ENCODE measurements at regions not wholly inside any gene's neighbourhood (a gene's known extent, or its start where the extent isn't known, plus 50 kb on each side); places are given as distances from the start of the nearest gene placed in this dataset.
"Not testable (repeated sequence)": the region's sequence is repeated elsewhere in the genome, so short reads cannot be mapped to it uniquely, and the experiment has no call there.

DNA sequence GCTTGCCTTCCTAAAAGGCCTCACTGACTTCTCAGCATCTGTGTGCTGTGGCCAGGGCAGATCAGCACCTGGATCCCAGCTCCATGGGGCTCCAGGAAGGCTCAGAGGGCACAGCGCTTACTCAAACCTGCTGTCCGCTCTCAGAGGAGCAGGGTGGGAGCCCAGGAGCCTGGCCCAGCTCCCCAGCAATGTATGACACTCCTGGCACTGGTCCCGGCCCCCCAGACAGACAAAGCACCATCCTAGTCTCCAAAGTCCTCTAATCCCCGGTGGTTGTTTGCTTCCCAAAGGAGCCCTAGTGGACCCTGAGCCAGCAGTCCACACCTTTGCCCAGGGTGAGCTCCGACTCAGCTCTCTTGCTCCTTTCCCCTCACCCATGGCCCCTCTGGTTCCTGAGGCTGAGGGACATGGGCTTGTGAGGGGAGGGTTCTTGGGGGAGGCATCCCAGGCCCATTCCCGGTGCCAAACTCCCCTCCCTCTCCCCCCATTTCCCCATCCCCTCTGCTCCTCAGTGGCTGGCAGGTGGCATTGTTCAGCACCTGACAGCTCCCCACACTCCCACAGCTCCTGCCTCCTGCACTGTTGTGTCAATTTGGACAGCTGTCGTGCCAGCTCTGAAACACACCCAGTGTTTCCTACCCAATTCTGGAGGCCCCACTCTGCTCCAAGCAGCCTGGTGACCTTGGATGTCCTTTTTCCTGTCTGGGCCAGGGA lies 164.3 kb downstream of the TRIM43 start:
- H3K4me3 ChIP-seq; ATAC-seq; H3K27me3 ChIP-seq; H3K4me1 ChIP-seq; H3K9me3 ChIP-seq; DNase-seq; intact Hi-C loops (cut with DNase I); H3K36me3 ChIP-seq (replicated peaks in 1 of 2; ENCODE audit: insufficient read depth in 1 of 2, low read depth in 2 of 2); H3K27ac ChIP-seq: not testable (repeated sequence)
- 58 to 63% methylated on average over 7 of the region's 7 CpGs for WGBS, 2 donors

DNA sequence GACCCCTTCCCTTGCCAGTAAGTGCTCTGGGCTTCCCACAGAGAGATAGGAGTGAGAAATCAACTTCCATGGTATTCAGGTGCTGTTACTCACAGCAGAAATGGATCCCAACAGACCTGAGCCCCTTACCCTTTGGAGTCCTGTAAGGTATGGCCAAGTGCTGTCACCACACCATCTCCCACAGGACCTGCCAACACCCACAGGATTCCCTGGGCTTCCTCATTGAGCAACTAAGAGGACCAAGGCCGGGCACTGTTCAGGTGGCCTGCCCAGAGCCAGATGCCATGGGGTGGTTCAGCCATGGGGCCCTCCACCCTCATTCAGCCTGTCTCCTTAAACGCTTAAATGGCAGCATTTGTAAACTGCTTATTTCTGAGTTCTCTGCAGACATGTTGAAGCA lies 166.2 kb downstream of the TRIM43 start:
- no peak overlapping the region for H3K27ac ChIP-seq
- no peak for ATAC-seq
- H3K9me3 ChIP-seq = no peaks in the 10 kb centered on the region
- no peak for DNase-seq
- intact Hi-C loops (cut with DNase I) = no loop called here
- H3K36me3 ChIP-seq (replicated peaks in 1 of 2; ENCODE audit: insufficient read depth in 1 of 2, low read depth in 2 of 2) = no peaks in the 10 kb centered on the region
- no peak for TF ChIP-seq POLR2A (IDR thresholded peaks at IDR 0.05)
- TF ChIP-seq, protein P1, sequence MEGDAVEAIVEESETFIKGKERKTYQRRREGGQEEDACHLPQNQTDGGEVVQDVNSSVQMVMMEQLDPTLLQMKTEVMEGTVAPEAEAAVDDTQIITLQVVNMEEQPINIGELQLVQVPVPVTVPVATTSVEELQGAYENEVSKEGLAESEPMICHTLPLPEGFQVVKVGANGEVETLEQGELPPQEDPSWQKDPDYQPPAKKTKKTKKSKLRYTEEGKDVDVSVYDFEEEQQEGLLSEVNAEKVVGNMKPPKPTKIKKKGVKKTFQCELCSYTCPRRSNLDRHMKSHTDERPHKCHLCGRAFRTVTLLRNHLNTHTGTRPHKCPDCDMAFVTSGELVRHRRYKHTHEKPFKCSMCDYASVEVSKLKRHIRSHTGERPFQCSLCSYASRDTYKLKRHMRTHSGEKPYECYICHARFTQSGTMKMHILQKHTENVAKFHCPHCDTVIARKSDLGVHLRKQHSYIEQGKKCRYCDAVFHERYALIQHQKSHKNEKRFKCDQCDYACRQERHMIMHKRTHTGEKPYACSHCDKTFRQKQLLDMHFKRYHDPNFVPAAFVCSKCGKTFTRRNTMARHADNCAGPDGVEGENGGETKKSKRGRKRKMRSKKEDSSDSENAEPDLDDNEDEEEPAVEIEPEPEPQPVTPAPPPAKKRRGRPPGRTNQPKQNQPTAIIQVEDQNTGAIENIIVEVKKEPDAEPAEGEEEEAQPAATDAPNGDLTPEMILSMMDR (IDR thresholded peaks at IDR 0.05) = no peak
- WGBS, 2 donors = 57% methylated on average over 2 of the region's 2 CpGs; no CpG with 5 or more reads in 1 of the 2 donors
- H3K4me1 ChIP-seq = no peaks in the 10 kb centered on the region
- H3K27me3 ChIP-seq = no peaks in the 10 kb centered on the region
- H3K4me3 ChIP-seq = no peak overlapping the region

DNA sequence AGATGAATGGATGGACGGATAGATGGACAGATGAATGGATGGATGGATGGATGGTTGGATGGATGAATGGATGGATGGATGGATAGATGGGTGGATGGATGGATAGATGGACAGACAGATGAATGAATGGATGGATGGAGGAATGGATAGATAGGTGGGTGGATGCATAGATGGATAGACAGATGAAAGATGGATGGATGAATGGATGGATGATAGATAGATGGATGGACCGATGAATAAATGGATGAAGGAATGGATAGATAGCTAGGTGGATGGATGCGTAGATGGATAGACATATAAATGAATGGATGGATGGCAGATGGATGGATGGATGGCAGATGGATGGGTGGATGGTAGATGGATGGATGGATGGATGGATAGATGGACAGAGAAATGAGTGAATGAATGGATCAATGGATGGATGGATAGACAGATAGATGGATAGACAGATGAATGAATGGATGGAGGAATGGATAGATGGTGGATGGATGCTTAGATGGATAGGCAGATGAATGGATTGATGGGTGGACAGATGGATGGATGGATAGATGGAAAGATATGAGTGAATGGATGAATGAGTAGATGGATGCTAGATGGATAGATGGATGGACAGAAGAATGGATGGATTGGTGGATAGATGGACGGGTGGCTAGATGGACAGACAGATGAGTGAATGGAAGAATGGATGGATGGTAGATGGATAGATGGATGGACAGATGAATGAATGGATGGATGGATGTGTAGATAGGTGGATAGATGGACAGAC lies 167.9 kb downstream of the TRIM43 start:
- Histone ChIP-seq H3K9me3 (no peaks in the 10 kb centered on the region), H3K27me3 (no peaks in the 10 kb centered on the region), H3K4me1 (no peaks in the 10 kb centered on the region), H3K36me3 (replicated peaks in 1 of 2; ENCODE audit: insufficient read depth in 1 of 2, low read depth in 2 of 2) (no peaks in the 10 kb centered on the region), H3K27ac (no peak overlapping the region), H3K4me3 (no peak overlapping the region)
- intact Hi-C loops (cut with DNase I) = no loop called here
- TF ChIP-seq POLR2A (IDR thresholded peaks at IDR 0.05) = no peak
- TF ChIP-seq, protein P1 (IDR thresholded peaks at IDR 0.05) = no peak
- DNase-seq (no peak), ATAC-seq (no peak)
- 72 to 74% methylated on average over 4 of the region's 4 CpGs for WGBS, 2 donors

GRCh38 chr2:95760806-95761525 lies 169.2 kb downstream of the TRIM43 start:
- no peaks in the 10 kb centered on the region for H3K9me3 ChIP-seq
- H3K4me1 ChIP-seq = no peaks in the 10 kb centered on the region
- WGBS, 2 donors = 62 to 64% methylated on average over 8 to 10 of the region's 11 CpGs
- TF ChIP-seq POLR2A (IDR thresholded peaks at IDR 0.05) = no peak
- TF ChIP-seq, protein P1 (IDR thresholded peaks at IDR 0.05) = no peak
- DNase-seq = no peak
- no peak for ATAC-seq
- H3K4me3 ChIP-seq = no peak overlapping the region
- H3K27ac ChIP-seq = no peak overlapping the region
- intact Hi-C loops (cut with DNase I) = no loop called here
- H3K27me3 ChIP-seq = no peaks in the 10 kb centered on the region
- H3K36me3 ChIP-seq (replicated peaks in 1 of 2; ENCODE audit: insufficient read depth in 1 of 2, low read depth in 2 of 2) = no peaks in the 10 kb centered on the region

- no peaks in the 10 kb centered on the region for H3K36me3 ChIP-seq (replicated peaks in 1 of 2; ENCODE audit: insufficient read depth in 1 of 2, low read depth in 2 of 2)
- TF ChIP-seq POLR2A (IDR thresholded peaks at IDR 0.05) = no peak
- TF ChIP-seq, protein P1 (IDR thresholded peaks at IDR 0.05) = no peak
- no peaks in the 10 kb centered on the region for H3K9me3 ChIP-seq
- H3K27me3 ChIP-seq = no peaks in the 10 kb centered on the region
- DNase-seq (no peak), ATAC-seq (no peak)
- intact Hi-C loops (cut with DNase I) = no loop called here
- no peaks in the 10 kb centered on the region for H3K4me1 ChIP-seq
- WGBS, 2 donors = 85 to 86% methylated on average over 3 of the region's 3 CpGs
- no peak overlapping the region for H3K27ac ChIP-seq
- no peak overlapping the region for H3K4me3 ChIP-seq
Observed at GRCh38 chr2:95761556-95761955, 169.8 kb downstream of the TRIM43 start.

DNA sequence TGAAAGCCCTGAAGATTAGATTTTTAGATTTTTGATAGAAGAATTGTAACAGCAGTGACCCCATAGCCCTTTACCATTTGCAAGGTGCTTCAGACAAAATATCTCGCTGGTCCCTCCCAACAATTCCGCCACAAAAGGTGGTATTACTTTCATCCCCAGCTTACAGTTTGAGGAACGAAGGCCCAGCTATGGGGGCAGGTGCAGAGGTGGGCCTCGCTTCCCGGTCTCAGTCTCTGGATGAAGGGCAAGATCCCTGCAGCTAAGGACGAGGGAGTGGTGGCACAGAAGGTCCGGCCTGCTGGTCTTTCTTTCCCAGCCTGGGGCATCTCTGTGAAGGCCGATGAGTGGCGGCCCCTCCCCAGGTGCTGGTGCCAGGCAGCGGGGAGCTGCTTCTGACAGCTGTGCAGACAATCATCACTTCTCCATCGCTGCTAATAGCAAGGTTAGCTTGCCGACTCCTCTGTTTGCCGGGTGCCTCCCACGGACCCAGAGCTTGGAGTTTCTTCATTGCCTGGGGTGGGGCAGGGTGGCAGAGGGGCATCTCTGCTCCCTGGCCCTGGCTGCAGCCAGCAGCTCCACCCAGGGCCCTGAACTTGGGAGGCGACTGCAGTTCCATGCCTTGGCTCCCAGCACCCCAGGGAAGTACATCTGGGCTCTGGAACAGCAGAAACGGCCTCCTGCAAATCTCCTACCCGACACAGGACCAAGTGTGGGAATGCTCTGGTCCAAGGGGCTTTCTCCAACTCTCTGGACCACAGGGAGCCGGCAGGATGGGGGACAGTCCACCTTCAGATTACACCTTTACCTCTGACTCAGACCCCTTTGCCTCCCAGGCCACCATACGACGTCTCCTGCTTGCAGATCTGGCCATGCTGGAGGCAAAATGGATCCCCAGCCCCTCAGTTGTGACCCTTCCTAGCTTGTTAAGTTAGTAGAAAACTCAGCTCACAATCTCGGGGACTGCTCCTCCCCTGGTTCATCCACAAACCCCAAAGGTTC lies 170.5 kb downstream of the TRIM43 start:
- H3K27me3 ChIP-seq; H3K36me3 ChIP-seq (replicated peaks in 1 of 2; ENCODE audit: insufficient read depth in 1 of 2, low read depth in 2 of 2); intact Hi-C loops (cut with DNase I); ATAC-seq; H3K27ac ChIP-seq; DNase-seq; H3K4me1 ChIP-seq; H3K9me3 ChIP-seq; H3K4me3 ChIP-seq: not testable (repeated sequence)
- 77 to 84% methylated on average over 15 to 20 of the region's 21 CpGs for WGBS, 2 donors

DNA sequence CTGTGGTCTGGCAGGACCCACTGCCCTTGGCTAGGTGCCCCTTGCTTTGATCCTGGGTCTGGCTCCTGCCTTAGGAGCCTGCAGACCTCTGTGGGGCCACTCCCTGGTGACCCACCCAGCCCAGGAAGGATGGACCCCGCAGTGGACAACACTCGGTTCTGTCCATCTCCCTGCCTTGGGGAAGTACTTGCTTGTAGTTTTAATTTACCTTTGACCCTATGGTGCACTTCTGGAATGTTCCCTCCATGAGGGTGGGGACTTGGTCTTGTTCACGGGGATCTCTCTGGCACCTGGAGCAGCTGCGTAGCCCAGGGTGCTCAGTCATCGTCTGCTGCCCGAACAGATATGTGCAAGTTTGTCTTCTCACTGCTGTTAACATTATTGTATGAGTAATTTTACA lies 171.3 kb downstream of the TRIM43 start:
- H3K27me3 ChIP-seq, ATAC-seq: not testable (repeated sequence)

More for the DNA sequence above, 171.3 kb downstream of the TRIM43 start:
- H3K27ac ChIP-seq; H3K4me3 ChIP-seq; H3K9me3 ChIP-seq; intact Hi-C loops (cut with DNase I); H3K36me3 ChIP-seq (replicated peaks in 1 of 2; ENCODE audit: insufficient read depth in 1 of 2, low read depth in 2 of 2); DNase-seq; H3K4me1 ChIP-seq: not testable (repeated sequence)
- WGBS, 2 donors = 71 to 75% methylated on average over 5 to 6 of the region's 6 CpGs
